T1000 (cell line): ENCODE measurements at regions not wholly inside any gene's neighbourhood (a gene's known extent, or its start where the extent isn't known, plus 50 kb on each side); places are given as distances from the start of the nearest gene placed in this dataset.

Experiments used
- DNase-seq: peaks from one replicate; lab custom pipeline; 2025; ENCODE audit warnings: mixed read lengths; lab: John Stamatoyannopoulos, UW

DNA sequence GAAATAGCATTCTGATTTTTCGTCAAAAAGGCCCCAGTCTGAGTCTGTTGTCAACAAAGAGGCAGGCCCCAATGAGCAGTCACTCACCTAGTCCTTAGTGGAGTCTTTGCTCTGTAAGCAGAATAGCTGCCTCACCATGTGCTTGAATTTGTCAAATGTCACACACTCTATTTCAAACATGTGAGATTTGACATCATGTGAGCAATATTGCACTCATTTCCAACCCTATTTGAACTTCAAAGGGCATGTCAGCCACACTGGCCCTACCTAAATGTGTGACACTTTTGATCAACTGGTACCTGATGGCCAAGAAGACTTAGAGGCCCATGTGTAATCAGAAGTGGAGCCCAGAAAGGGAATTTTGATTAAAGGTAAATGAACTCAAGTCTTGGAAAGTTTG, 59.4 kb upstream of the PLAC1 start:
- DNase-seq, result no peak

DNA sequence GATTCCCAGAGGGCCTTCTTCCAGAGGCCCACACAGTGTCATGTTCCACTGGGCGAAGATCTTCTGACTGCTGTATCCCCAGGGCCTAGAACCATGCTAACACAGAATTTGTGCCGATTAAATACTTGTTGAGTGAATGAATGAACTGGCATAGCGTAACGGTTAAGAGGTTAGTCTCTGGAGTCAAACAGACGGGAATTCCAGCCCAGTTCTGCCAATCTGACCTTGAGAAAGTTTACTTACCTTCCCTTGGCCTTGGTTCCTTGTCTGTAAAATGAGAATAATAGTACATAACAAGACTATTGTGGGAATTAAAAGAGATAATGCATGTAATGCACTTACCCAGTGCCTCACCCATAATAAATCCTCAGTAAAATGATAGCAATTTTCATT, 58.3 kb upstream of the PLAC1 start:
- DNase-seq, result no peak

DNA sequence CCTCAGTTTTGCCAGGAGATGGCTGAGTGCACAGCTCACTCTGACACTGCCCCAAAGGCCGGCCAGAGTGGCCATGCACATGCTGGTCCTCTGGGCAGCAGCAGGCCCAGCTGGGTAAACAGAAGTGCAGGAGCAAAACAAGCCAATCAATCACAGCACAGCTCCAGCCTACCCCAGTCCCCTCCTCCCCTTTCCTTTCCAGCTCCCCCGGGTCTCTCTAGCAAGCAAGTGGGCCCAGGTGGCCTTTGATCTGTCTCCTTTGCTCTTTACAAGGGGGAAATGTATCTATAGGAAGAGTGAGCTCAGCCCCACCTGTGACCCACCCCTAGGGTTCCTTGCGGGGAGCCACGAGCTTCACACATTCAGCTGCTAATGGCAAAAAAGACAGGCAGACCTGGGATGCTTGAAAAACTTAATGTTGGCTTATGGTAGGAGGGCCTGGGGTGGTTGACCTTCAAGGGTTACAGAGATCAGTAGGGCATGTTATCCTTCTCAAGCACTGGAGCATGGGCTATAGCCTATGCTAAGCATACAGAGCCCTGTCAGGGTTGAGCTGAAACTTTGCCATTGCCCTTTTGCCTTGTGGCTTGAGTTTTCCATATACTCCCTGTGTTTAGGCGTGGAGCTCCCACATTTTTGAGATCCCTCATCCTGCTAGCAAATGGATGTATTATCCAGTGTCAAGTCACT, 57.8 kb upstream of the PLAC1 start:
- no peak for DNase-seq

DNA sequence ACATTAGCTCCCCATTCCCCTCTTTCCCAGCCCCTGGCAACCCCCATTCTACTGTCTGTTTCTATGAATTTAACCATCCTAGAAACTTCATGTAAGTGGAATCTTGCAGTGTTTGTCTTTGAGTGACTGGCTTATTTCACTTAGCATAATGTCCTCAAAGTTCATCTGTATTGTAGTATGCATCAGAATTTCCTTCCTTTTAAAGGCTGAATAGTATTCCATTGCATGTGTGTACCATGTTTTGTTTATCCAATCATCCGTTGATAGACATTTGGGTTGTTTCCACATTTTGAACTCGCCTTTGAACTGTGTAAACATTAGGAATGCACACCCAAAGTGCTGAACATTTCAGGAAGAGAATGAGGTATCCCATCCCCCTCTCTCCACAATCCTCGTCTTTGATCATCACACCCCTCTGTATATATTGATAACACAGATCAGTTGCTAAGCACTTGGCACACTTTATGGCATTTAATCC, 56.4 kb upstream of the PLAC1 start:
- no peak for DNase-seq

DNA sequence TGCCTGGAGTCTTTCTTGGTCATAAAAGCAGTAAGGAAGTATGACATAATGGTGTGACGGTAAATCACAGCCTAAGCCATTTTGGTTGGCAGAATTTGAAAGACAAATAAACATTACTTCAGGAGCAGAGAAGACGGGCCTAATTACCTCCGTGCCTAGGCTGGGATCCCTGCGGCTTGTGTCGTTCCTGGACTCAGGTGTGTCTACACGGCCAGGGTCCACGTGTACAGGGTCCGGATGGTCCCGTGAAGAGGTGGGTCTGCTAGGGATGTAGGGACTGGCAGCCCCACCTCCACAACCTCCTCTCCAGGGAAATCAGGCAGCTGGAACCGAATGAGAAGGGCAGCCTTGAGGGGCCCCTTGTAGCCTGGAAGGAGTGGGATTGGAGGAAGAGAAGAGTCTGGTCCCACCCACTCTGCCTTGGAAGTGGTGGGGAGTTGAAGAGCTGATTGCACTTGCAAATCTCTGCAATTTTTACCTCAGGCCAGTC, 55.4 kb upstream of the PLAC1 start:
- no peak for DNase-seq

DNA sequence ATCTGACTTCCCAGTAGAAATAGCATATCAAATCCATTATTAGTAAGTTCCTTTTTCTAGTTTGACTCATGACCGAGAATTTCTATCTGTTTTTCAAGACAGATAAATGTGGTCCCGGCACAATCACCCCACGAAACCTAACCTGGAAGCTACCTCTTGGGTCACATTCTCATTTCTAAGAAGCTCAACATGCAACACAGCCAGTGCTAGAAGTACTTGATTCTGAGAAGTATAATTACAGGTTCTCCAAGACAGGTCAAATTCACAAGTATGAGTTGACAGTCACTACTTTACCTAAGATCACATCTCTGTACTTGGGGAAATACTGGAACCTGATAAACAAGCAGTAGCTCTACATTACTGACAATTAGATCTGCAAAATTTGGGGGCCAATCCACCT, 54.0 kb upstream of the PLAC1 start:
- DNase-seq, result no peak

DNA sequence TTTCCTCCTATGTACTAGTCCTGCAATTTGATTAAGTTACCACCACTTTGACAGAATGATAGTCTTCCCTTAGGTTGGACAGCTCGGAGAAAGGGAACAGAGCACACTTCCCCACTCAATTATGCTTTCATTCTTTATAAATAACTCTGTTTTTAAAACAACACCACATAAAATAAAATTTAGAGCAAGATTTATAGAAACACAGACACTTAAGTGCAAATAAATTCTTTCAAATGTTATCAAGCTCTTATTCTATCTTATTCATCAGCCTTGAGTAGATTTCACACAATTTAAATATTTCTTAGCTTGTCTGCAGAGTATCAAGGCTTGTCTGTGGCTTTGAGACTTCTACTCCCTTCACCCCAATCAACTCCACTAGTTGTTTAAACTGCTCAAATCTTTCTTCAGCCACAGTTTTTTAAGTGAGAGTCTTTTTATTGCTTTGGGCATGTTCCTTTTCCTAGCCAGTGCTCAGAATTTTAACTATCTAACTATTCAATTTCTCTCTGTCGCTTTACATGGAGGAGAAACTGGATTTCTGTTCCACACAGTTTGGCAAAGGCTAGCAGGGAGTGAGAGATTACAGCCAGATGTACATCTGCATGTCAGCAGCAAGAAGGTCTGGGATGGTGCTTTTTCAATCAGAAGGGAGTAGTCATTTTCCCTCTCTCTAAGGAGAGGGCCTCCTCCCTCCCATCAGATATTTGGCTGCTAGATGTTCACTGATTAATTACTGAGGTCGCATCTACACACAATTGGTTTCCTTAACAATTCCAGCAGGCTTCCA, 53.1 kb upstream of the PLAC1 start:
- no peak for DNase-seq
